ENCODE measurements at regions not wholly inside any gene's neighbourhood (a gene's known extent, or its start where the extent isn't known, plus 50 kb on each side); places are given as distances from the start of the nearest gene placed in this dataset.
"Not testable (repeated sequence)": the region's sequence is repeated elsewhere in the genome, so short reads cannot be mapped to it uniquely, and the experiment has no call there.

- TF ChIP-seq CTCF, EP300 (IDR thresholded peaks at IDR 0.05): not testable (repeated sequence)
Observed at GRCh38 chr17:21776921-21777320, 84.6 kb downstream of the KCNJ18 start.

Data from suprapubic skin (tissue), 3 donors.